HCT116 (cell line): ENCODE measurements at regions not wholly inside any gene's neighbourhood (a gene's known extent, or its start where the extent isn't known, plus 50 kb on each side); places are given as distances from the start of the nearest gene placed in this dataset.

ENCODE experiments used
- ATAC-seq: fragments of 200-7000 bp; cut with Tn5 transposase; 2 replicates; pipeline ENCODE4 v1.9.1; 2020; ENCODE audit warnings: mild to moderate bottlenecking, moderate library complexity
- BruUV-seq: library from RNA; stranded (reverse); fragments of 400-500 nt; replicated peaks from 2 replicates; lab custom pipeline; 2021; lab: Mats Ljungman, UMichigan
- CTCF ChIA-PET: fragments of 300-600 bp; sonication (Branson Sonifier 250); formaldehyde crosslinking; loops from one replicate; lab custom pipeline; 2021; ENCODE audit warnings: antibody characterized with exemption; lab: Charles Lee
- POLR2A ChIA-PET: fragments of 300-600, 350-600 bp; sonication (Branson Sonifier 250); formaldehyde crosslinking; loops from one replicate; lab custom pipeline; 2021; ENCODE audit warnings: antibody characterized with exemption; lab: Charles Lee
- RAD21 ChIA-PET, 2 experiments: fragments of 300-600 bp; sonication (Branson Sonifier 250); formaldehyde crosslinking; loops; one replicate each; lab custom pipeline; 2023; ENCODE audit warnings: low total read pairs in 2 of 2; ENCODE audit not compliant: uncharacterized antibody in 2 of 2, unreplicated experiment in 2 of 2, low non-redundant PET in 1 of 2; lab: Charles Lee
- DNase-seq: peaks from one replicate; pipeline ENCODE4 v3.0.0-alpha.2; 2010; ENCODE audit warnings: low read depth, low spot score
- H2AFZ ChIP-seq: fragments of 200-600 bp; shearing (Covaris generic), sonication (generic); 2 replicates; pipeline ENCODE4 v1.6.1; 2017; ENCODE audit warnings: low read depth, mixed run types, mixed read lengths, antibody characterized with exemption, low read length; ENCODE audit not compliant: poor library complexity, severe bottlenecking
- H3K27ac ChIP-seq: 2 replicates; pipeline ENCODE4 v1.5.1; 2012; ENCODE audit warnings: low read depth, low read length
- H3K27me3 ChIP-seq: fragments of 200-600 bp; sonication (generic); 2 replicates; pipeline ENCODE4 v1.6.1; 2016; ENCODE audit warnings: mixed run types, low read length, mixed read lengths; ENCODE audit not compliant: insufficient read depth
- H3K36me3 ChIP-seq, 2 experiments: fragments of 200-500 bp in 1 of 2; fragments of 200-600 bp in 1 of 2; sonication (Bioruptor generic) in 1 of 2; sonication (generic) in 1 of 2; 2 replicates each; pipeline versions ENCODE4 v1.5.1 to v1.6.1; 2014 to 2016; ENCODE audit warnings: low read length in 2 of 2, inconsistent platforms in 1 of 2, mixed read lengths in 1 of 2, mixed run types in 1 of 2; ENCODE audit not compliant: insufficient read depth in 2 of 2, control insufficient read depth in 1 of 2
- H3K4me1 ChIP-seq, 2 experiments: fragments of 200-600 bp in 1 of 2; sonication (generic) in 1 of 2; 2 replicates each; pipeline versions ENCODE4 v1.5.1 to v1.6.1; 2012 to 2017; ENCODE audit warnings: low read length in 2 of 2, inconsistent platforms in 1 of 2, mild to moderate bottlenecking in 1 of 2, mixed read lengths in 1 of 2, mixed run types in 1 of 2, moderate library complexity in 1 of 2; ENCODE audit not compliant: insufficient read depth in 2 of 2, control insufficient read depth in 1 of 2
- H3K4me2 ChIP-seq: fragments of 200-600 bp; sonication (generic); 2 replicates; pipeline ENCODE4 v1.6.1; 2017; ENCODE audit warnings: mixed run types, low read length, mixed read lengths
- H3K4me3 ChIP-seq, 2 experiments: fragments of 200-600 bp in 1 of 2; sonication (generic) in 1 of 2; replicated peaks in 1 of 2; 2 replicates each; pipeline ENCODE4 v1.5.1; 2011 to 2016; ENCODE audit warnings: low read length in 2 of 2, control low read depth in 1 of 2, low read depth in 1 of 2, mild to moderate bottlenecking in 1 of 2, mixed read lengths in 1 of 2, mixed run types in 1 of 2
- H3K79me2 ChIP-seq: fragments of 200-600 bp; sonication (generic); 2 replicates; pipeline ENCODE4 v1.6.1; 2017; ENCODE audit warnings: mild to moderate bottlenecking, mixed run types, low read length, moderate library complexity, mixed read lengths; ENCODE audit not compliant: insufficient read depth
- H3K9ac ChIP-seq: fragments of 200-600 bp; sonication (generic); 2 replicates; pipeline ENCODE4 v1.6.1; 2016; ENCODE audit warnings: low read length, mixed read lengths
- H3K9me2 ChIP-seq: fragments of 200-600 bp; sonication (generic), shearing (Covaris generic); 2 replicates; pipeline ENCODE4 v1.6.1; 2017; ENCODE audit warnings: mixed run types, mild to moderate bottlenecking, moderate library complexity; ENCODE audit not compliant: insufficient read depth
- H3K9me3 ChIP-seq, 2 experiments: fragments of 200-500 bp in 1 of 2; fragments of 200-600 bp in 1 of 2; sonication (Bioruptor generic) in 1 of 2; sonication (generic) in 1 of 2; 2 replicates each; pipeline ENCODE4 v1.6.1; 2014 to 2017; ENCODE audit warnings: low read length in 2 of 2, mixed read lengths in 2 of 2, inconsistent platforms in 1 of 2, low read depth in 1 of 2, mild to moderate bottlenecking in 1 of 2, mixed run types in 1 of 2, moderate library complexity in 1 of 2; ENCODE audit not compliant: control insufficient read depth in 1 of 2, insufficient read depth in 1 of 2
- H4K20me1 ChIP-seq: fragments of 200-600 bp; sonication (generic), shearing (Covaris generic); 2 replicates; pipeline ENCODE4 v1.6.1; 2017; ENCODE audit warnings: mixed run types, mild to moderate bottlenecking, moderate library complexity; ENCODE audit not compliant: insufficient read depth
- CBX3 ChIP-seq: IDR thresholded peaks from 2 replicates; pipeline ENCODE4 v1.6.1; 2012; ENCODE audit warnings: low read depth
- EZH2 ChIP-seq: fragments of 200-600 bp; sonication (generic); IDR thresholded peaks from 2 replicates; pipeline ENCODE4 v1.6.1; 2017; ENCODE audit warnings: antibody characterized with exemption, mixed run types
- JUND ChIP-seq: IDR thresholded peaks from 2 replicates; pipeline ENCODE4 v1.6.1; 2012
- POLR2A ChIP-seq: IDR thresholded peaks from 2 replicates; pipeline ENCODE4 v1.7.0; 2011; ENCODE audit warnings: borderline replicate concordance; ENCODE audit not compliant: insufficient read depth, insufficient read length; ENCODE audit errors: extremely low read depth
- SIN3A ChIP-seq: IDR thresholded peaks from 2 replicates; pipeline ENCODE4 v1.6.1; 2012; ENCODE audit warnings: low read depth
- SP1 ChIP-seq: IDR thresholded peaks from 2 replicates; pipeline ENCODE4 v1.6.1; 2012; ENCODE audit warnings: low read depth
- TCF7L2 ChIP-seq: IDR thresholded peaks from 2 replicates; pipeline ENCODE4 v1.7.0; 2011; ENCODE audit warnings: borderline replicate concordance, inconsistent platforms; ENCODE audit not compliant: insufficient read depth, insufficient read length; ENCODE audit errors: extremely low read depth
- YY1 ChIP-seq: IDR thresholded peaks from 2 replicates; pipeline ENCODE4 v1.6.1; 2011; ENCODE audit warnings: low read length, low read depth, moderate library complexity, mild to moderate bottlenecking; ENCODE audit not compliant: insufficient replicate concordance; ENCODE audit errors: extremely low read depth
- ZNF274 ChIP-seq: fragments of 200-500 bp; sonication (Bioruptor generic); IDR thresholded peaks from 2 replicates; pipeline ENCODE4 v1.6.1; 2014; ENCODE audit warnings: mild to moderate bottlenecking, low read depth, low read length, inconsistent platforms
- intact Hi-C: fragments of 100-400 bp; cut with micrococcal nuclease; formaldehyde crosslinking; loops from 2 replicates; pipeline ENCODE4 v1.10.0; 2022
- TF ChIP-seq, protein P1 (sequence below): IDR thresholded peaks from 2 replicates; pipeline ENCODE4 v1.6.1; 2011; ENCODE audit warnings: mild to moderate bottlenecking, low read length, moderate library complexity; ENCODE audit not compliant: insufficient replicate concordance; ENCODE audit errors: extremely low read depth

DNA sequence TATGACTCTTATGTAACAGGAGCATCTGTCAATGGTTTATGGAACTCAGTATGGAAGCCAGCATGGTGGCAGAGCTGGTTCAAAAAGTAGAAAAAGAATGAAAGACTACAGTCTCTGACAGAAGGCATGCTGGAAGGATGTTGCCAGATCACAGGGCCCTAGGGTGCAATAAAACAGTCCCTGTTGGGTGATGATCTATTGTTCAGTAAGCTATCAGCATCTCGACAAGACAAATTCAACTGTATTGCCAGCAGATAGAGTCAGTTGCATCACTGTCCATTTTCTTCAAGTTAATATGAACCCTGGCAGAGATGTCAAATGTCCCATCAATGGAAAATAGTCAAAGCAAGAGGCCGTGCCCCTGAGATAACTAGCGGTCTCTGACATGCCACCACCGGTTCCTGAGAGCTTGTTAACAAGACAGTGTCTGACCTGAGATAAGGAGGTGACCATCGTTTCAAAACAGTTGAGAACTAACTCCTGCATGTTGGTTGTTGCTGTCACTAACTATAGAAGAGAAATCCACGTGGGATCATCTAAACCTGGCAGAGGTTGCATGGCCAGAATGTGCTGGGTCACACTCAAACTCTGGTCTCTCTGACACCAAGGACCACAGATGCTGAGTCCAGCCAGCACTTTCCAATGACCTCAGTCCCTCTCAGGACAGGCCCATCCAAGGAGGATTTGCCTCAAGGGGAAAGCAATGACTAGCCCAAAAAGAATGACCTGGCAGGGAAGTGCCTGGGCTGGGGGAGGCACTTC lies 125.9 kb downstream of the RIPK4 start (continued):
- no peak for TF ChIP-seq YY1
- TF ChIP-seq EZH2: no peak
- no peak for TF ChIP-seq ZNF274
- no peak for TF ChIP-seq SP1

- H3K4me1 ChIP-seq: peaks cover 0 to 25% of the 10 kb centered on the region in 2 experiments; a peak in 3 of 4 replicates
Measured at GRCh38 chr21:41639766-41640165, 127.1 kb downstream of the RIPK4 start.

More at GRCh38 chr21:41639766-41640165, 127.1 kb downstream of the RIPK4 start:
- H3K9me3 ChIP-seq: no peaks in the 10 kb centered on the region
- DNase-seq: no peak
- TF ChIP-seq POLR2A: no peak
- no peak for TF ChIP-seq SIN3A
- TF ChIP-seq CBX3: no peak
- TF ChIP-seq JUND: no peak
- TF ChIP-seq TCF7L2: no peak
- TF ChIP-seq, protein P1, sequence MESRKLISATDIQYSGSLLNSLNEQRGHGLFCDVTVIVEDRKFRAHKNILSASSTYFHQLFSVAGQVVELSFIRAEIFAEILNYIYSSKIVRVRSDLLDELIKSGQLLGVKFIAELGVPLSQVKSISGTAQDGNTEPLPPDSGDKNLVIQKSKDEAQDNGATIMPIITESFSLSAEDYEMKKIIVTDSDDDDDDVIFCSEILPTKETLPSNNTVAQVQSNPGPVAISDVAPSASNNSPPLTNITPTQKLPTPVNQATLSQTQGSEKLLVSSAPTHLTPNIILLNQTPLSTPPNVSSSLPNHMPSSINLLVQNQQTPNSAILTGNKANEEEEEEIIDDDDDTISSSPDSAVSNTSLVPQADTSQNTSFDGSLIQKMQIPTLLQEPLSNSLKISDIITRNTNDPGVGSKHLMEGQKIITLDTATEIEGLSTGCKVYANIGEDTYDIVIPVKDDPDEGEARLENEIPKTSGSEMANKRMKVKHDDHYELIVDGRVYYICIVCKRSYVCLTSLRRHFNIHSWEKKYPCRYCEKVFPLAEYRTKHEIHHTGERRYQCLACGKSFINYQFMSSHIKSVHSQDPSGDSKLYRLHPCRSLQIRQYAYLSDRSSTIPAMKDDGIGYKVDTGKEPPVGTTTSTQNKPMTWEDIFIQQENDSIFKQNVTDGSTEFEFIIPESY: no peak
- CTCF ChIA-PET: no interaction called here
- no peaks in the 10 kb centered on the region for H3K79me2 ChIP-seq
- ATAC-seq: no peak
- H3K9me2 ChIP-seq: no peaks in the 10 kb centered on the region
- RAD21 ChIA-PET: no interaction called here
- no TSS peak for BruUV-seq
- H3K4me2 ChIP-seq: no peak overlapping the region
- POLR2A ChIA-PET: no interaction called here
- H3K27ac ChIP-seq: no peak overlapping the region
- no peaks in the 10 kb centered on the region for H3K36me3 ChIP-seq
- H3K4me3 ChIP-seq: no peak overlapping the region
- no peaks in the 10 kb centered on the region for H3K27me3 ChIP-seq
- intact Hi-C loops: no loop called here
- H4K20me1 ChIP-seq: no peaks in the 10 kb centered on the region
- no peak overlapping the region for H3K9ac ChIP-seq
- no peak overlapping the region for H2AFZ ChIP-seq
